NCI-H128 (cell line): ENCODE measurements at regions not wholly inside any gene's neighbourhood (a gene's known extent, or its start where the extent isn't known, plus 50 kb on each side); places are given as distances from the start of the nearest gene placed in this dataset.
"Not testable (repeated sequence)": the region's sequence is repeated elsewhere in the genome, so short reads cannot be mapped to it uniquely, and the experiment has no call there.

Source experiments
- DNase-seq: peaks from one replicate; lab custom pipeline; 2025; ENCODE audit not compliant: unreplicated experiment; lab: John Stamatoyannopoulos, UW

DNA sequence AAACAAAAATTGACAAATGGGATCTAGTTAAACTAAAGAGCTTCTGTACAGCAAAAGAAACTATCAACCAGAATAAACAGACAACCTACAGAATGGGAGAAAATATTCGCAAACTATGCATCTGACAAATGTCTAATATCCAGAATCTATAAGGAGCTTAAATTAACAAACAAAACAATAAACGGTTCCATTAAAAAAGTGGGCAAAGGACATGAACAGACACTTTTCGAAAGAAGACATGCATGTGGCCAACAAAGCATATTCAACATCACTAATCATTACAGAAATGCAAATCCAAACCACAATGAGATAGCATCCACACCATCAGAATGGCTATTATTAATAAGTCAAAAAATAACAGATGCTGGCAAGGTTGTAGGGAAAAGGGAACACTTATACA, 50.5 kb upstream of the MED13L start:
- DNase-seq = not testable (repeated sequence)

DNA sequence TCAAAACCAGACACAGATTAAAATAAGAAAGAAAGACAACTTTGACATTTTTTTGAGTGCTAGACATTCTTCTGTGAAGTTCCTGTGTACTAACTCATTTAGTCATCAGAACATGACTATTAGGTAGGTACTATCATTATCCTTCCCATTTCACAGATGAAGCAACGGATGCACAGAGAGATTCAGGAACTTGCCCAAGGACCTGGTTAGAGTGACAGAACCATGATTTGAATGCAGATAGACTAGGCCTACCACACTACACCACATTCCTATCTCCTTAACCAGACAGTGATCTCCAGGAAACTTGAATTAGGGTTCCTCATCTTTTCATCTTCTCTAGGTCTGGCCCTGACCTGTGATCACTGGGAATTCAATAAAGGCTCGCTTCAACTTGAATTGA, 54.4 kb upstream of the MED13L start:
- DNase-seq = no peak

DNA sequence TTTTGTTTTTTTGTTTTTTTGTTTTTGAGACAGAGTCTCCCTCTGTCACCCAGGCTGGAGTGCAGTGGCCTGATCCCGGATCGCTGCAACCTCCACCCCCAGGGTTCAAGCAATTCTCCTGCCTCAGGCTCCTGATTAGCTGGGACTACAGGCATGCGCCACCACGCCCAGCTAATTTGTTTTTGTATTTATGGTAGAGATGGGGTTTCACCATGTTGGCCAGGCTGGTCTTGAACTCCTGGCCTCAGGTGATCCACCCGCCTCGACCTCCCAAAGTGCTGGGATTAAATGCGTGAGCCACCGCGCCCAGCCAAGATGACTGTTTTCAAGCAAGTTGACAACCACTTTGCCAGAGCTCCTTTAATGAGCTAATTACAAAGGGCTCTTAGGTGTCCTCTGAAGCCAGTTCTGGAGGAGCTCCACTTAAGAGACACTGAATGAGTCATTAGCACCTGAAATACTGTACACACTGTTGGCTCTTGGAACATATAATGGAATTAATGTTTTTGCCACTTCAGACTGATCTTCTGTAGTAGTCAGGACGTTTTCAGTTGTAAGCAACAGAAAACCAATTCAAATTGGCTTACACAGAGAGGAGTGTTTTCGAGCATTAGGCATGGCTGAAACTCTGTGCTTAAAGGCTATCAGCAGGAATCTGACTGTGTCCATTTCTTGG, 55.4 kb upstream of the MED13L start:
- peak; percentile 25 for DNase-seq

DNA sequence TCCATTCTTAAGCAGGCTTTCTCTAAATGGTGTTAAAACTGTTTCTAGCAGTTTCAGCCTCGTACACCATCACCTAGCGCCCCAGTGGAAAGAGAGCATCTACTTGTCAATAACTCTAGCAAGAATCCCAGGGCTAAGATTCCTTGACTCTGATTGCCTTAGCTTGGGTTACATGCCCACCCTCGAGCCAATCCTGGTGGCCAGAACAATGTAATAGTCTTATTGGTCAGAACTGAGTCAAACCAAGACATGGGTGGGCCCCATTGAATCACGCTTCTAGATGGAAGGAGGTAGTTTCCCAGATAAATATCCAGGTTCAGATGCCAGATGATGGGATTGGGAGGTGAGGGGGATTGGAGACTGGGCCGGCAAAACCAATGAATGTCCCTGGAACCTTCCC, 55.9 kb upstream of the MED13L start:
- no peak for DNase-seq

DNA sequence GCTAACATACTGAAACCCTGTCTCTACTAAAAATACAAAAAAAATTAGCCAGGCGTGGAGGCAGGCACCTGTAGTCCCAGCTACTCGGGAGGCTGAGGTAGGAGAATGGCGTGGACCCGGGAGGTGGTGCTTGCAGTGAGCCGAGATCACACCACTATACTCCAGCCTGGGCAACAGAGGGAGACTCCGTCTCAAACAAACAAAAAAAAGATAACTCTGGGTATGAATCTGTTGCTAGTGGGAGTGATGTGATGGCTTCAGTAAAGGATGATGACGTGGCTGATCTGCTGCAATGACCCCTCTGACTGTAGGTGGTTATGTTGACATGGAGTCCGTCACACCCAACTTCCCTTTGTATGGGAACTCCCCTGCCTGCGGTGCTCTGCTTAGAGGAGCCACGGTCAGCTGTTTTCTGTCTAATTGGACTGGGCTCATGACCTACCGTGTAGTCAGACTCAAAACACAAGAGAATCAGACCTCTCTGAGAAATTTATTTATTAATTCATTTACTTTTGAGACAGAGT, 59.1 kb upstream of the MED13L start:
- no peak for DNase-seq

DNA sequence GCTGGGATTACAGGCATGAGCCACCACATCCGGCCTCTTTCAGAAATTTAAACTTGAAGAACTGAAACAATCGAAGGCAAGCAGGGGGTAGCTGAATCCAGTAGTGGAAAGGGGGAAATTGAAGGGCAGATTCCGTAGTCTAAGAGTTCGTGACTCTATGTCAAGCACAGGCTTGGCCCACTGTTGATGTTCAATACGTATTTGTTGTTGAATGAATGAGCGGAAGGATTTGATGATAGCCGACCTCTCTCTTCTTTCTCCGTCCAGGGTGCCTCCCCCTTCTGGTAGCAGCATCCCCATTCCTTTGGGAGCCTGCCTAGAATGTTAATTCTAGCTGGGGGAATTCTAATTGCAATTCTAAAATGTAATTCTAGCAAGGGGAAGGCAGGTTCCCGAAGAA, 59.8 kb upstream of the MED13L start:
- DNase-seq = no peak

DNA sequence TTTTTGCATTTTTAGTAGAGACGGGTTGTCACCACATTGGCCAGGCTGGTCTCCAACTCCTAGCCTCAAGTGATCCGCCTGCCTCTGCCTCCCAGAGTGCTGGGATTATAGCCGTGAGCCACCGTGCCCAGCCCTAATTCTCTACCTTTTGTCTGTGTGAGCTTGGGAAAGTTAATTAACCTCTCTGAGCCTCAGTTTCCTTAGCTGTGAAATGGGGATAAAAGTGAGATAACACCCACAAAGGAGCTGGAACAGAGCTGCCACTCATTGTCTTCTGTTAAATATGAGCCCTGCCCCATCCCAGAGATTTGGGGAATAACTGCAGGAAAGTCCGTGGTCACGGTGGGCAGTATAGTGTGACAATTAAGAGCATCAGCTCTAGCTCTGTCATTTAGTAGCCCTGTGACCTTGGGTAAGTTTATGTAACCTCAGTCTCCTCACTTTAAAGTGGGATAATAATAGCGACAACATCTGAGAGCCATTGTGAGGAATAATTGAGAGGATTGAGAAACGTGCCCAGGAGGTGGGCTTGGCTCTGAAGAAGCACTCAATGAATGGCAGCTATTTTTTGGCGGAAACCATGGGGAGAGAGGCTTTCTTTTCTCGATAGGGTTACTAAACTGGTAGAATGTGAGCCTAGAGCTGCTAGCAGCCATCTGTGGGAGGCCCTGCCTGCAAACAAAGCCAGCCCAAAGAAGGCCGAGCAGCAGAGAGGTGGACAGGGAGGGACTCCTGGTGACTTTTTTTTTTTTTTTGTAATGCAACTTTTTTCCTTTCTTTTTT, 60.8 kb upstream of the MED13L start:
- no peak for DNase-seq

DNA sequence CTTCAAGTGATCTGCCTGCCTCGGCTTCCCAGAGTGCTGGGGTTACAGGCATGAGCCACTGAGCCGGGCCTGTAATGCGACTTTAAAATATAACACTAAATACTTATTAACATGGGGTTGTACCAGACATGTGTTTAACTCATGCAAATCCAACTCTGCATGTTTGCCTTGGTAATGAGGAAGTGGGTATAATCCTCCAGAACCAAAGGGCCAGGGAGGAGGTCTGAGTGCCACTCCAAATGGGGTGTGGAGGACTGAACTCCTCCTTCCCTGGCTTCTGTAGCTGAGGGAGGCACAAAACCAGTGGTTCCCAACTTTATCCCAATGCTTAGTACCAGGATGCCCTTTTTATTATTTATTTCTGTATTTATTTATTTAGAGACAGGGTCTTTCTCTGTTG, 61.6 kb upstream of the MED13L start:
- no peak for DNase-seq

DNA sequence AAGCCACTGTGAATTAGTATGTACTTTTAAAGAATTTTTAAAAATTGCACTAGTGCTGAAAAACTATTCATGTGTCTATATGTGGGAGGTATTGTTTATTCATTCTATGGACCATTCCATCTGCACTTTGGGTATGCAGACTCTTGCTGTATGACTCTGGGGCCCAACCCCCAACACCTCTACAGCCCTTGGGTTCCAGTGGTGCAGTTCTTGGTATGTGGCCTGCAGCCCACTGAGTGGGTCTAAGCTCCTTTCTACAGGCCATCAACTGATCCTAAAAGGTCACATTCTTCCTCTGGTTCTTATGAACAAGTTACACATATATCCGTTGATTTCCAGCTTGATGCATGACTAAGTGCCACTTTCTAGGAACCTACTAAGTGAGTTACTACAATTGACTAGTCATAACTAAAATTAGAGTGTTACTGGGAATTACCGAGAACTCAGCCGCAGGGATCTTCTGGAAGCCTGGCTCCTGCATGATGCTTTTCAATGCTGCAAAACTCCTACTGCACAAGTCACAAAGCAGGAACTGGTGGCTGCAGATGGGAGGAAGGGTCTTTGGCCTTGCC, 62.4 kb upstream of the MED13L start:
- no peak for DNase-seq

DNA sequence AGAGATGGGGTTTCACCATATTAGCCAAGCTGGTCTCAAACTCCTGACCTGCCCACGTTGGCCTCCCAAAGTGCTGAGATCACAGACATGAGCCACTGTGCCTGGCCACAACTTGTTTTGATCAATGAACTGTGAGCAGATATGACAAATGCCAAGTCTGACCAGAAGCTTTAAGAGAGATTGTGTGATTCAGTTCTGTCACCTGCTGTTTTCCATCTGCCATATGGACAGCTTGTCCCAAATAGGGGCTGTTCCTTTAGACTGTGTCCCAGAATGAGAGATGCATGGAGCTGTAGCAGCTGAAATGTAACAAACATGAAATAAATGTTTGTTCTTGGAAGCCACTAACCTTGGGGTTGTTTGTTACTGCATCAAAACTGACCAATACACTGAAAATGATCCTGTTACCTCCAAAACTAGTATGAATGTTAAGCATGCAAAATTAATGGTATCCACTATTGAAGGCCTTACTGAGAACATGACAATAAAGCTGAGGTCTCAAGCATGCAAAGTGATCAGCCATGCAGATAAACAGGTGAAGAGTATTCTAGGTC, 65.9 kb upstream of the MED13L start:
- no peak for DNase-seq

DNA sequence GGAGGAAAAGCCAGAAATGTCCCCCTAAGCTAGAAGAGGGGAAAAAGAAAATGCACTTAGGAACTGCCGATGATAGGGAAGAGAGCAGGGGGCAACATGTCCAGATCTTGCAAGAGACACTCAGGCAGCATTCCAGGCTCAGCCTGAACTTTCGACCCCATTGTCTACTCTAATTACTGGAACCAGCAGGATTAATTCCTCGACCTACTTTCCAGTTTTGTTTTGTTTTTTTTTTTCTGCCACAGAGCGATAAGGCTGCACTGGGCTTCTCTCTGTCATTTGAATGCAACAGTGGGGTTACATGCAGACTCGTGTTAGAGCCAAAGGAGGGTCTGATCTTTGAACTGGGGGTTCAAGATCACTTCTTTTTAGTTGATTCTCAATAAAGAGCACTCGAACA, 68.7 kb upstream of the MED13L start:
- no peak for DNase-seq

DNA sequence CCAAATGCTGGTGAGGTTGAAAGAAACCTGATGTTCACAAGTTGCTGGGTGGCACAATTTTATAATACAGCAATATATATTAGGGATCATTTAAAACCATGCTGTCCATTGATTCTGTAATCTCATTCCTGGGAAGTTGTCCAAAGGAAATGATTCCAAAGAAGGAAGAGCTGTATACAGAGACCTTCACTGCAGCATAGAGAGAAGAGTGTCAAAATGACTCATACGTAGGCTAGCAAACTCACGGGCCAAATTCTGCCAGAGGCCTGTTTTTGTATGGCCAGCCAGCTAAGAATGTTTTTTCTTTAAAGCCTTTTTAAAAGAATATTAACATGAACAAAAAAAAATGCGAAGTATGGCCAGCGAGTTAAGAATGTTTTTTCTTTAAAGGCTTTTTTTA, 69.2 kb upstream of the MED13L start:
- DNase-seq = no peak

DNA sequence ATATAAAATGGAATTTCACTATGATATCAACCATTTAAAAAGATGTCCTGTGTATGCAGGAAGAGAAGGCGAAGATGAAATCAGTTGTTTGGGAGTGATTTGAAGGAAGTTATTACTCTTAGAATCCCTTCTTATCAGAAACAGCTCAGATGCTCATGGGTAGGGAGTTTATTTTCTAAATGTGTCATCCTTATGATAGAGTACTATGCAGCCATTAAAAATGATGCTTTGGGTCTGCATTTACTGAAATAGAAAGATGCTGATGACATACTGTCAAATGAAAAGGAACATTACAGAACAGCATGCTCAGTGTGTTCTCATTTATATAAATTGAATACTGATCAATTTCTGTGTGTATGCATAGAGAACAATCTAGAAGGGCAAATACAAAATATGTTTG, 69.8 kb upstream of the MED13L start:
- no peak for DNase-seq

DNA sequence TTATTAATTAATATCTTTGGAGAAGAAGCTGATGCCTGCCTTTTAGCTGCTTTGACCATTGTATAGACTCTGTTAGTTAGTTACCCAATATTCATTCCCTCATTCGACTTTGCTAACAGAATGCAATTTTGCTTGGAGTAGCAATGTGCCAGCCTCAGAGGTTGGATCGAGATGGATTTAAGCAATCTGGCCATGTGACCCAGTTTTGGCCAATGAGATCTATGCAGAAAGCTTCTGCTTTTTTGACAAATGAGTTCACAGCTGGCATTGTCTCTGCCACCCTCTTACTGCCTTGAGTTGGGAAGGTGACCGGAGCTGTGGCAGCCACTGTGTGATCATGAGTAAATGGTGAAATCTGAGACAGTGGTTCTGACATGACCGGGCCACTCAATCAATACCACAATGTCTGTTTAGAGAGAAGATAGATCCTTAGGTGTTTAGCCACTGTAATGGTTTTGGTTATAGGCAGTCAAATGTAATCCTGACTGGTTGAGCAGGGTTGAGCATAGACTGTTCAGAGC, 74.9 kb upstream of the MED13L start:
- DNase-seq = no peak

DNA sequence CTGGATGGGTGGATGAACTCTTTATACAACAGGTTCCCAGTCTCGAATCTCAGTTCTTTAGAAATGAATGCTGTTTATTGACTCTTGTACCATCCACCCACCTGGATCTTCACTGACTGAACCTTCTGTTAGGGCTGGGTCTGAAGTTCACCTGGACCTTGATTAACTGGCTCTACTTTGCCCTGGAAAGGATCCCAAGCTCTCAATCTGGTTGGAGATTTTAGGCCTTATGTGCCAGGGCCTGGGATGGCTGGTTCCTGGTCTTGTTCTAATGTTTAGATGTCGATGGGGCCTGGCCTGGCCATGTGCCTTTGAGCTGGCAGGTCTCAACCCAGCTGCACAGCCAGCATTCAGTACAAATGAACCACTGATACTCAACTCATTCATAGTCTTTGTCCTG, 76.5 kb upstream of the MED13L start:
- no peak for DNase-seq

DNA sequence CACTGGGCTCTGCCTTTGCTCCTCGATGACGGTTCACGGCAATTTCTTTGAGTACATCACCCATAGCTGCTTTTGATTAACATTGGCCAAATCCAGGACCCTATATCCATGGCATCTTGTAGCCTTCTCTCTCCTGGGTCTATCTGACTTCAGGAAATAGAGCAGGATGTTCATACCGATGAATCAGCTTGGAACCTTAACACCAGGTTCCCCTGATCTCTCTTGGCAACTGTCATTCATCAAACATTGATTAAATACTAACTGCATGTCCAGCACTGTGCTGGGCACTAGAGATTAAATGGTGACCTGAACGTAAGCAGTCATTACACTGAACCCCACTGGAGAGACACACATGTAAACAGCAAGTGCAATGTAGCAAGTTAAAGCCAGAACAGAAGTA, 77.0 kb upstream of the MED13L start:
- DNase-seq = no peak

DNA sequence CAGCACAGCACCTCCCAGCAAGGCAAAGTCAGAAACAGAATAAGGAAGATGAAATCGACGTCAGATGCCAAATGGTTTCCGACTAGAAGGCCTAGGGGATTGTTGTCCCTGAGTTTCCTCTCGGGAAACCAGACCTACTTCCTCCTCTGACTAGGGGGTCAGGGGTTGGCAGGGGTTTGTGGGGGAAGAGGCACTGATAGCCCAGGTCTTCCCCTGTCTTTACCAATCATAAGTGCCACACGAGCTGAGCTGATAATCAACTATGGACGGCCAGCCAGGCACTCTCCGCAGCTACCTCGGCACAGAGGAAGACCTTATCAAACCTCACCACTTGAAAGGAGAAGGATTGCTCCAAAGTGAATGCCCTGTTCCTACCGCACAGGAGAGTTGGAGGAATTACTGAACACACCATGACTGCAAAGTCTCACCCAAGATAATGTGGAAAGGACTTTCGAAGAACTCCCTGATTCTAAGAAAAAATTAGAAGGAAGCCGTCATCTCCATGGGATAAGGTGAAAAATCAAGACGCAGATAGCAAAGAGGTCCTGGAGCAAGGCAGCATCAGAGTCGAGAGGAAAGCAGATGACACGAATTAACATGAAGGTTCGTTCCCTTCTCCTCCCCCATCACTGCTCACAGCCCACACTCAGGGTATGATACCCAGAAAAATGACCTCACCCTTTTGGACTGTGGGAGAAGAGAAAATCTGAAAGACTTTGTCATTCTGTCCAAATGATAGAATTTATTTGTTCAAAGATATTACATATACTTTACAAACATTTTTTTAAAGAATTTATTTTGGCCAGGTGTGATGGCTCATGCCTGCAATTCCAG, 77.7 kb upstream of the MED13L start:
- no peak for DNase-seq

DNA sequence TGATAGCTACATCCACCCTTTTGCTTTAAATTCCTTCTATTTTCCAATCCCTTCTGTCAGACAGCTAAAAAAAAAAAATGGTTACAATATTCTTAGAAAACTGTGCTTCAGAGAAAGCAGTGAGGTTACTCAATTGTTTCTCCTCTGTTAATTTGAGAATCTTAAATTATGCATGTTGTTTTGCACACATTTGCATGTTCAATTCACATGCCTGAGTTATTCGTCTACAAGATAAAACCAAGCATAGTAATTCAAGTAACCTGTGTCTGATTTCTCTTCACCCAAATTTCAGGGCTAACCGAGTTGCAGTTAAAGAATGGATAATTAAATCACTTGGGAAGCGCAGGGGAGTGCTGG, 81.0 kb upstream of the MED13L start:
- DNase-seq = no peak

DNA sequence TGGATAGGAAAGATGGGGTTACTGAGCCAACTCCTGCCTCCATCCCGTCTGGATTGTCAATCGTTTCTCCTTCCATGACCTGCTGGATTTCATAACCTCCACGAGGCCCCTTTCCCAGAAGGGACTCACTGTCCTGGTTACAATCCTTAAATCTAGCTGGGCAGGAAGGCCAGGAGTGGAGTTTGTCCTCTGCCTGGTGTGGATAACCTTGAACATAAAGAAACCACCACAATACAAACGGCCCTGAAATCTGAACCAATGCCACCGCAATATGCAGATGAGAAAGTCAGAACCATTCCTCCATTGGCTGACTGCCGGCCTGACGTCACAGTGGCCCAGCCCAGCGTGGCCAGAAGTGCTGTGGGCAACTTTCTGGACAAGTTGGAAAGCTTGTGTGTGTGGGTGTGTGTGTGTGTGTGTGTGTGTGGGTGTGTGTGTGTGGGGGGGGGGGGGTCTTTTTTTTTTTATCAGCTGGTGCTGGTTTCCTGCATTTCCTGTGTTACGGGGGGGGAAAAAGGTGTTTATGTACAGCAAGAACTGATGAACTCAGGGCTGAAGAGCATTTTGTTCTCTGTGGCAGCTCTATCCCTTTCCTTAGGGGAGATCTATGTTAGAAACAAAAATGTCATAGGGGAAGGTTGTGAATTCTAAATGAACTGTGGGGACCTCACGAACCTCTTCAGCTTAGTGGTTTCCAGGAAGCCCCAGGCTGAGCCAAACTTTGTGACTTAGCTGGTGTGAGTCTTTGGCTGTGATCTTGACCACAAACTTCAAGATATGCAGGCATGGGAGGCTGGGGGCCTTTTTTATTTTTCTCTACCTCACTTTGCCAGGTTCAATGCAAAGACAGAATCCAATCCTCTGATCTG, 81.6 kb upstream of the MED13L start:
- peak; percentile 18 for DNase-seq
